HG02610 (cell line): ENCODE measurements at regions not wholly inside any gene's neighbourhood (a gene's known extent, or its start where the extent isn't known, plus 50 kb on each side); places are given as distances from the start of the nearest gene placed in this dataset.
A peak's percentile ranks its signal among the peaks of the same experiment; 100 is the strongest.
"Not testable (repeated sequence)": the region's sequence is repeated elsewhere in the genome, so short reads cannot be mapped to it uniquely, and the experiment has no call there.

Source experiments
- ATAC-seq: cut with Tn5 transposase; IDR thresholded peaks from one replicate; pipeline ENCODE4 v1.9.1; 2021; ENCODE audit warnings: mild to moderate bottlenecking, moderate library complexity; ENCODE audit not compliant: unreplicated experiment

DNA sequence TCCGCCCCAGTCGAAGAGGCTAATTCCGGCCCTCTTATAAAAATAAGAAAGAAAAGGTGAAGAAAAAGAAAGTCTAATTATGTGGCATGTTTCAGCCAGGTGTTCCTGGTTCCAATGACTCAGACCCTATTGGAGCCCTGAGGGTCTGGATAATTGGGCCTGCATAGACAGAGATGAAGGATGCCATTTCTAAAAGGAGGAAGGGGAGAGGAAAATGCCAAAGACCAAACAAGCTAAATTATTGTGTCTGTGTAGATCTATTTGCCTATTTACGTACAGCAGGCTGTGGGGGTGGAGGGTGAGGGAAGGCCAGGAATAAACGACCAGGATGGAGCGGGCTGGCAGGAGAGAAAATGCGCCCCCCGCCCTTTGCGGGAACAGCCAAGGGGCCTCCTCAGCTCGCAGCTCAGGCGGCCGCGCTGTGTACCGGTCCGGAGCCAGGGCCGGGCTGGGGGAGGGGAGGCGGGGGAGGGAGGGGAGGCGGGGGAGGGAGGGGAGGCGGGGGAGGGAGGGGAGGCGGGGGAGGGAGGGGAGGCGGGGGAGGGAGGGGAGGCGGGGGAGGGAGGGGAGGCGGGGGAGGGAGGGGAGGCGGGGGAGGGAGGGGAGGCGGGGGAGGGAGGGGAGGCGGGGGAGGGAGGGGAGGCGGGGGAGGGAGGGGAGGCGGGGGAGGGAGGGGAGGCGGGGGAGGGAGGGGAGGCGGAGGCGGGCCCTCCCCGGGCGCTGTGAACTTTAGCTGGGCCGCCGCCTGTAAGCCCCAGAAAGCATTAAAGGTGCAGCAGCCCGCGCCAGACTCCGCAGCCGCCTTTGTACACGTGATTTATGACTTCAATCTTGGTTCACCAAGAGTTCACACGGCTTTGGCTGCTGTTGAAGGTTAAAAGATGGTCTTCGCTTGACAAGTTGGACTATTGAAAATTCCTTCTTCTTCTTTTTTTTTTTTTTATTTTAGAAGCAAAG lies 113.0 kb upstream of the FOXD4L5 start:
- not testable (repeated sequence) for ATAC-seq

DNA sequence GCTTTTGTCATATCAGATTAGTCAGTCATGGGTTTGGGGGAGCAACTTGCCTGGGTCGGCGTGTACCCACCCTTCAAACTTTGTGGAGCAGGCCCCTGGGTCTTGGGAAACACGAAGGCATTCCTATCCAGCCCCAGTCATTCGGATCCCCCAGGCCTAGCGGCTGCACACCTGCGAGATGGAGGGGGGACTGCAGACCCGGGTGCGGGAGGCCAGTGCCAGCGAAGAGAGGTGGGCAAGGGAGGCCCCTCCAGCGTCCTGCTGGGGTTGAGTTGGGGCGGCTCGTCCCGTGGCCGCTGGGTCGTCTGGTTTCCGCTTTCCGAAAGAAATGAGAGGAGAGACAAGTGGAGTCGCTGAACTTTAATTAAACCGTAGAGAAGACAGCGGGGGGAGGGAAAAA lies 112.2 kb upstream of the FOXD4L5 start:
- ATAC-seq, result not testable (repeated sequence)

DNA sequence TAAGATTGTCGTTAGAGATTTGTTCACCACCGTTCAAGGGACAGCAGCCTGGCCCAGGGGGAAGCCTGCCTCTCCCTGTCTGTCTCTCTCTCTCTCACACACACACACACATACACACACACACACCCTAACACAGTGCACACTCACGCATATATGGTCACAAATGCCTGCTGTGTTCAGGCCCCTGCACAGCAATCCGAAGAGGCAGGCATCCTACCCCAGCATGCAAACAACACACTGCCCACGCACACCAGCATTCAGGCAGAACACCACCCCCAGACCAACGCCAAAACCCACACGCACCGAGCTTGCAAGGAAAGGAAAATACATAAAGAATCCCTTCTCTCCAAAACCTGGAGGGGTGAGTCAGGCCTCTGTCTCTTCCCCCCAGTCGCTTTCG lies 111.6 kb upstream of the FOXD4L5 start:
- ATAC-seq, result not testable (repeated sequence)

DNA sequence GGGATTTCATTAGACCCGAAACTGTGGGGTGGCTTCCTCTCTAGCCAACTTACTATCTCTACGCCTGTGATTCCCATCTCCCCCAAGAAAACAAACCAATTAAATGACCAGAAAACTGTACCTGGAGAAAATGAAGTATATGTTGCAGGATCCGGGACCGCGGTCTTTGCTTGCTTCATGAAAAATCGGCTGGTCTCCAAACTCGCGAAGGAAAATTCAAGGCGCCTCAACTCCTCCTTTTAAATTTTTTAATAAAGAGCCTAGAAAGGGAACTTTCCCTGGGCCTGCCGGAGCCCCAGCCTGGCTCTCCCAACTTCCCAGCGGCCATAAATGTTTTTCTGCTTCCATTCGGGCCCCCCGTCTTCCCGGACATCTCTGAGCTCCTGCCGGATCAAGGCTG lies 110.8 kb upstream of the FOXD4L5 start:
- not testable (repeated sequence) for ATAC-seq

DNA sequence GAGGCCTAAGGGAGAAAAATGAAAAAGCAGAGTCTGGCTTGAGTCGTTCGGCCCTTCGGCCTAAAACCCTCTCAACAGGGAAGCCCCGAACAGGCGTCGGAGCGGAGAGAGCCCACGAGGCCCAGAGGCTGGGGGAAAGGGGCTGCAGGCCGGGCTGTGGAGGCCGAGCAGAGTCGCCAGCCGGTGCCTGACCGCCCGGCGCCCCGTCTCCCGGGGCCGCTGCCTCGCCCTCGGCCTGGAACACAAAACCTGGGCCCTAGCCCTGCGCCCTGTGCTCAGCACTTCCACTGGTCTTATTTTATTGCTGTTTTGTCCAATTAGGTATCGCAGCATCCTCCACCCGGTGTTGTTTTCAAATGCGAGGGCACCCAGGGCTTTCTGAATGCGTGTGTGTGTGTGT lies 110.1 kb upstream of the FOXD4L5 start:
- ATAC-seq, result not testable (repeated sequence)

DNA sequence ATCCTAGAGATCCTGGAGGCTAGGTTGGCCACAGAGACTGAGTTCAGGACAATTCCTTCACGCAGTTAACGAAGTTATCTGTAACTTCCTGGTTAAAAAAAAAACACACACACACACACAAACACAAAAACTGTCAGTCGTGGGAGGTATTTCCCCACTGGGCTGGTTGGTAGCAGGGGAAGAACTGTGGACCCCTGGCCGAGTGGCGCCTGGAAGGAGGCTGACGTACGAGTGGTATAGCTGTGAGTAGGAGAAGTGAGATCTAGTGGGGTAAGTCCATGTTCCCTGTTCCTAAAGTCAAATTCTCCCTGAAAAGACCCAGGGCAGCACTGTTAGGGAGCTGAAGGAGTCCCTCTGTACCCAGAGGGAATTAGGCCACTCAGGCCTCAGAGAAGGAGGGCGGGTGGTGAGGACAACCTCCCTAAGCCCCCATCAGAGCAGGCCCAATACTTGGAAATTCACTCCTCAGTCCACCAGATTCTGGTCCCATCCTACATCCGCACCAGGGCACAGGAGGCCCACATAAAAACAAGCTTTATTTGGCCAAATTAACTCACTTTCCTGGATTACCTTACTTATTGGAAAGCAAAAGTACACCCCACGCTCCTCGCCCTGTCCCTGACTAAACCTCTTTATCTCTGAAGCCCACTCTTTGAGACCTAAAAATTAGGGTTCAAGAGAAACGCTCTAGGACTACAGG lies 108.3 kb upstream of the FOXD4L5 start:
- not testable (repeated sequence) for ATAC-seq

DNA sequence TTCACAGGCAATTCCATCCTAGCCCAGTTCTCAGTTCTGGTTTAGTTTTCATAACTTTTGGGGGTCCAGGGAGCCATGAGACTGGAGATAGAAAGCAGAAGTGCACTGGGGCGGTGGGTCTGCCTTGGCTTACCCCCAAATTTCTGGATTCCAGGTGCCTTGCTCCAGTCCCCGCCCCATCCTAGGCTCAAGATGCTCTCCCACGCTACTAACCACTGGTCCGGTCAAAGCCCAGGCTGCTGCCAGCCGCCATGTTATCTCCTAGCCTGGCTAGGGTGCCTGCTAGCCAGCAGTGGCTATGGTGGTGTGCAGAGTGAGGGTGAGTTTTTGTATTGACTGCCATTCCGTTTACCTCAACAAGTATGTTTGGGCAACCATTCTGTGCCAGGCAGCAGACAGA lies 107.6 kb upstream of the FOXD4L5 start:
- ATAC-seq, result not testable (repeated sequence)

DNA sequence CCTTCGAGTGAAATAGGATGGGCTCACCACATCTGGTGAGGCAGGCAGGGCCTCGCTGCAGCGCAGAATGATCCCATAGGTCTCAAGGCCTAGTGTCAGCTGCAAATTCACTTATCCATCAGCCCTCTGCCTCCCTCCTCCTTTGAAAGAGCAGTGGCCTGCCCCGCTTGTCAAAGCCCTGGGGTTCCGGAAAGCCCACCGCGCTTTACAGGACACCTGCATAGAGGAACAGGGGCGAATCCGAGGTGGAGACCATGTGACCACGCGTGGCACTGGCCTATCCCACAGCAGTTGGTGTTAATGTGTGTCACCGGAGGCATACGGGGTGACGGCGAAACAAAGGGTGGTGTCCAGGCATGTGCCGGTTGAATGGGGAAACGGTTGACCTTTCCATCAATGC lies 104.7 kb upstream of the FOXD4L5 start:
- ATAC-seq, result not testable (repeated sequence)

DNA sequence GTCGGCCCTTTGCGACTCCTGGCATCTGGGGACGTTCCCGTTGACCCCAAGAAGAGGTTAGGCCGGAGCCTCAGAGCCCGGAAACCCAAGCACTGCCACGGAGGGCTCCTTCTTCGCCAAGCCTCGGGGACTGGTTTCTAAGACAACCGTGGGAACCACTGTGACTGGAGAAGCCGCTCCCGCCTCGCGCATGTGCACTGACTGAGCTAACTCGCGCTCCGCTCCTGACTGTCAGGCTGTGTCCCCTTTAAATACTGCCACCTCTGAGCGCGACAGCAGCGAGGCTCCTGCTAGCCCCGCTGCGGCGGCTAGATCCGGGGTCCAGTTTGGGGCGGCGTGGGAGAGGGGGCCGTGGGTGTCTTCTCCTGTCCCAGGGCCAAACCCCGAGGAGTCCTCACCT lies 104.2 kb upstream of the FOXD4L5 start:
- not testable (repeated sequence) for ATAC-seq

DNA sequence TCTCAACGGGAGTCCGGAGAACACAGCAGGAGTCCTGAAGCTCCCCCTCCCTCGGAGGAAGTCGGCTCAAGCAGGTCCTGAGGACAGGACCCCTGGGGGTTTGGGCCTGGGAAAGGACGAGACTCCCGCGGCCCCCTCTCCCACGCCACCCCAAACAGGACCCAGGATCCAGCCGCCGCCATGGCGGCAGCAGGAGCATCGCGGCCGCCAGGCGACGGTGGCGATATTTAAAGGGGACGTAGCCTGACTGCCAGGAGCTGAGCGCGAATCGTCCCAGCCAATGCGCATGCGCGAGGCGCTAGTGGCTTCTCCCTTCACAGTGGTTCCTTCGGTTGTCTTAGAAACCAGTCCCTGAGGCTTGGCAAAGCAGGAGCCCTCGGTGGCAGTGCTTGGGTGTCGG lies 101.7 kb upstream of the FOXD4L5 start:
- ATAC-seq, result peak; percentile 65

DNA sequence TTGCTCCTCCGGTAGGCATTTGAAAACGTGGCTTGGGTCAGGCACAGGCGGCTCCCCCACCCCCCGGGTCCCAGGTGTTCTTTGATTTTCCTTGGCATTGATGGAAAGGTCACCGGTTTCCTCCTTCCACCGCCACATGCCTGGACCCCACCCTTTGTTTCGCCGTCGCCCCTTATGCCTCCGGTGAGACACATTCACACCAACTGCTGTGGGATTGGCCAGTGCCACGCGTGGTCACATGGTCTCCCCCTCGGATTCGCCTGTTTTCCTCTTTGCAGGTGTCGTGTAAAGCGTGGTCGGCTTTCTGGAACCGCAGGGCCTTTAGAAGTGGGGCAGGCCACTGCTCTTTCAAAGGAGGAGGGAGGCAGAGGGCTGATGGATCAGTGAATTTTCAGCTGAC lies 101.2 kb upstream of the FOXD4L5 start:
- not testable (repeated sequence) for ATAC-seq

DNA sequence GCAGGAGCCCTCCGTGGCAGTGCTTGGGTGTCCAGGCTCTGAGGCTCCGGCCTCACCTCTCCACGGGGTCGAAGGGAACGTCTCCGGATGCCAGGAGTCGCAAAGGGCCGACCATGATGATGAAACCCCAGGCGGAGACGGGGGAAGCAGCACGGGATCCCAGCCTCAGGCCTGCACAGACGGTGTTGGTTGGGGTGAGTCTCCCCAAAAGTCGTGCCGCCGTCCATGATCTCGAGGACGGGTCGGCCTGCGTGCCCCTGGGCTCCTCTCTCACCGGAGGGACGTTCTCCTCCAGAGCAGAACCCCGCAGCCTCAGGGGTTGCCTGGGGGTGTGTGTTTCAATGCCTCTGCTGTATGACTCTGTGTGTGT lies 100.6 kb upstream of the FOXD4L5 start:
- ATAC-seq, result not testable (repeated sequence)

DNA sequence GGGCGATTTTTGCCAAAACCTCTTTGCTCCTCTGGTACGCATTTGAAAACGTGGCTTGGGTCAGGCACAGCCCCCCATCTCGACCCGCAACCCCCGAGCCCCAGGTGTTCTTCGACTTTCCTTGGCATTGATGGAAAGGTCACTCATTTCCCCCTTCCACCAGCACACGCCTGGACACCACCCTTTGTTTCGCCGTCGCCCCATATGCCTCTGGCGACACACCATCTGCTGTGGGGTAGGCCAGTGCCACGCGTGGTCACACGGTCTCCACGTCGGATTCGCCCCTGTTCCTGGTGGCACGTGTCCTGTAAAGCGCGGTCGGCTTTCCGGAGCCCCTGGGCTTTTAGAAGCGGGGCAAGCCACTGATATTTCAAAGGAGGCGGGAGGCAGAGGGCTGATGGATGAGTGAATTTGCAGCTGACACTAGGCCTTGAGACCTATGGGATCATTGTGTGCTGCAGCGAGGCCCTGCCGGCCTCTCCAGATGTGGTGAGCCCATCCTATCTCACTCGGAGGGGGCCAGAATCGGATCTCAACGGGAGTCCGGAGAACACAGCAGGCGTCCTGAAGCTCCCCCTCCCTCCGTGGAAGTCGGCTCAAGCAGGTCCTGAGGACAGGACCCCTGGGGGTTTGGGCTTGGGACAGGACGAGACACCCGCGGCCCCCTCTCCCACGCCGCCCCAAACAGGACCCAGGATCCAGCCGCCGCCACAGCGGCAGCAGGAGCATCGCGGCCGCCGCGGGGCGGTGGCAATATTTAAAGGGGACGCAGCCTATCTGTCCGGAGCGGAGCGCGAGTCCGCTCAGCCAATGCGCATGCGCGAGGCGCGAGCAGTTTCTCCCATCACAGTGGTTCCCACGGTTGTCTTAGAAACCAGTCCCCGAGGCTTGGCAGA lies 100.0 kb upstream of the FOXD4L5 start:
- ATAC-seq, result not testable (repeated sequence)

DNA sequence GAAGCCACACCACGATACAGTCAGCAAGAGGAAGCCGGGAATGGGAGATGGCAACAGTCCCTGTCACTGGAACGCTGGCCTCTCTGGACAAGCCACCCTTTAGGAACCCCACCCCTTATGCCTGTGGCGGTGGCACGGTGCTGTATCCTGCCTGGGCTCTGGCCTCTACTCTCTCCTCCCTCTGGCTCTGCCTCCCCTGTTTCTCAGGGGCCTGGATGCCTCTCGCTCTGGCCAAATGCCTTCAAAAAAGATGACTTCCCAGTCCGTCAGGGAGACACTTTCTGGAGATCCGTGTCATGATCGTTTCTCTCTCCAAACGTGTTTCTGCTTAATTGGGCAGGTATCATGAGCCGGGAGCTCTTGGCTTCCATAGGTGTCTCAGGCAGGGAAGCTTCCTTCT lies 99.1 kb upstream of the FOXD4L5 start:
- ATAC-seq, result not testable (repeated sequence)

DNA sequence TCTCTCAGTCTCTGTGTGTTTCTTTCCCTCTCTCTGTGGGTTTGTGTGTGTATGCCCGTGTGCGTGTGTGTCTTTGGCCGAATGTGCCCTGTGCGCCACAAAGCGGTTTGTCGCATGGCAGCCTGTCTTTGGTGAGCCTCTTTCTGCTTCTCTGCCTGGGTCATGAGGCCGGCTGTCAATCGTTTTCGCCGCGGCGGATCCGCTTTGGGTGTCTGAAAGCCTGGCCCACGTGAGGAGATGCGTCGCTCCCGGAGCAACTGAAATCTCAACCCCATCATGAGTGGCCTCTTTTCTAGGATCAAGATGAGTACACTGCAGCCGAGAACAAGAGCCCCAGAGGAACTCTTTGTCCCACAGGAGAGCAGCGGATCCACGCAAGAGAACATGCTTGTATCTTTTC lies 98.6 kb upstream of the FOXD4L5 start:
- ATAC-seq, result not testable (repeated sequence)

DNA sequence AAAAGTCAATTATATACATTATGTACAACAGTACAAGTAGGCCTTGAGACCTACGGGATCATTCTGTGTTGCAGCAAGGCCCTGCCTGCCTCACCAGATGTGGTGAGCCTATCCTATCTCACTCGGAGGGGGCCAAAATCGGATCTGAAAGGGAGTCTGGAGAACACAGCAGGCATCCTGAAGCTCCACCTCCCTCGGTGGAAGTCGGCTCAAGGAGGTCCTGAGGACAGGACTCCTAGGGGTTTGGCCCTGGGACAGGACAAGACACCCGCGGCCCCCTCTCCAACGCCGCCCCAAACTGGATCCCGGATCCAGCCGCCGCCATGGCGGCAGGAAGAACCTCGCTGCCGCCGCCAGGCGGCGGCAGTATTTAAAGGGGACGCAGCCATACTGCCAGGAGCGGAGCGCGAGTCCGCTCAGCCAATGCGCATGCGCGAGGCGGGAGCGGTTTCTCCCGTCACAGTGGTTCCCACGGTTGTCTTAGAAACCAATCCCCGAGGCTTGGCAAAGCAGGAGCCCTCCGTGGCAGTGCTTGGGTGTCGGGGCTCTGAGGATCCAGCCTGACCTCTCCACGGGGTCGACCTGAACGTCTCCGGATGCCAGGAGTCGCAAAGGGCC lies 97.8 kb upstream of the FOXD4L5 start:
- ATAC-seq, result not testable (repeated sequence)
